Endothelial cell of umbilical vein (primary cell): ENCODE measurements at regions not wholly inside any gene's neighbourhood (a gene's known extent, or its start where the extent isn't known, plus 50 kb on each side); places are given as distances from the start of the nearest gene placed in this dataset.

ENCODE experiments used
- BruUV-seq: library from RNA; stranded (reverse); fragments of 400-500 nt; replicated peaks from 2 replicates; lab custom pipeline; 2021; lab: Mats Ljungman, UMichigan
- CTCF ChIA-PET: fragments of 300-600, 350-600 bp; sonication (Branson Sonifier 250); formaldehyde crosslinking; loops from one replicate; lab custom pipeline; 2021; ENCODE audit warnings: antibody characterized with exemption, inconsistent platforms; lab: Charles Lee
- POLR2A ChIA-PET: fragments of 300-600, 350-600 bp; sonication (Branson Sonifier 250); formaldehyde crosslinking; loops from one replicate; lab custom pipeline; 2021; ENCODE audit warnings: antibody characterized with exemption, inconsistent platforms; lab: Charles Lee
- DNase-seq: peaks from one replicate; pipeline ENCODE4 v3.0.0-alpha.2; 2011; ENCODE audit warnings: low read depth, low spot score
- FAIRE-seq: peaks from 2 replicates; lab custom pipeline; 2011; peaks lifted over from hg19 to GRCh38; lab: Jason Lieb, UNC
- H2AFZ ChIP-seq: 2 replicates; pipeline ENCODE4 v1.6.0; 2012; ENCODE audit warnings: low read depth, low read length, control low read depth, inconsistent platforms
- H3K27ac ChIP-seq: 2 replicates; pipeline ENCODE4 v1.5.1; 2011; ENCODE audit warnings: low read depth, mild to moderate bottlenecking, control low read depth, low read length, moderate library complexity; ENCODE audit not compliant: insufficient read depth
- H3K27me3 ChIP-seq, 2 experiments: 2 replicates each; pipeline versions ENCODE4 v1.6.0 to v1.6.1; 2011; ENCODE audit warnings: low read length in 2 of 2, mixed read lengths in 1 of 2; ENCODE audit not compliant: control insufficient read depth in 2 of 2, insufficient read depth in 2 of 2
- H3K36me3 ChIP-seq, 2 experiments: 2 replicates in 1 of 2; 3 replicates in 1 of 2; pipeline ENCODE4 v1.5.1; 2011; ENCODE audit warnings: low read length in 2 of 2, mild to moderate bottlenecking in 1 of 2, moderate library complexity in 1 of 2; ENCODE audit not compliant: control insufficient read depth in 2 of 2, insufficient read depth in 2 of 2; ENCODE audit errors: extremely low read depth in 1 of 2
- H3K4me1 ChIP-seq: 3 replicates; pipeline ENCODE4 v1.5.1; 2011; ENCODE audit warnings: mild to moderate bottlenecking, low read length; ENCODE audit not compliant: control insufficient read depth, insufficient read depth; ENCODE audit errors: extremely low read depth
- H3K4me2 ChIP-seq: 2 replicates; pipeline ENCODE4 v1.6.1; 2011; ENCODE audit warnings: low read length, control low read depth, mixed read lengths; ENCODE audit not compliant: insufficient read depth
- H3K4me3 ChIP-seq, 3 experiments: fragments of 200-600 bp in 1 of 3; sonication (generic), shearing (Covaris generic) in 1 of 3; replicated peaks in 1 of 3; 2 replicates each; pipeline ENCODE4 v1.5.1; 2011 to 2016; ENCODE audit warnings: control low read depth in 3 of 3, low read length in 3 of 3, mild to moderate bottlenecking in 2 of 3, inconsistent platforms in 1 of 3, low read depth in 1 of 3, moderate library complexity in 1 of 3; ENCODE audit not compliant: insufficient read depth in 1 of 3
- H3K79me2 ChIP-seq: 2 replicates; pipeline ENCODE4 v1.6.0; 2012; ENCODE audit warnings: low read length, inconsistent platforms; ENCODE audit not compliant: control insufficient read depth, insufficient read depth
- H3K9ac ChIP-seq: replicated peaks from 2 replicates; pipeline ENCODE3; 2011; ENCODE audit warnings: low read length, control low read depth; ENCODE audit not compliant: insufficient read depth; ENCODE audit errors: extremely low read depth
- H3K9me1 ChIP-seq: replicated peaks from 3 replicates; pipeline ENCODE4 v1.6.0; 2011; ENCODE audit warnings: mild to moderate bottlenecking, low read length; ENCODE audit not compliant: control insufficient read depth, insufficient read depth; ENCODE audit errors: extremely low read depth
- H3K9me3 ChIP-seq: replicated peaks from 2 replicates; pipeline ENCODE4 v1.5.1; 2012; ENCODE audit warnings: low read length, inconsistent platforms; ENCODE audit not compliant: control insufficient read depth, insufficient read depth
- H4K20me1 ChIP-seq: replicated peaks from 2 replicates; pipeline ENCODE3; 2011; ENCODE audit warnings: mild to moderate bottlenecking, low read length; ENCODE audit not compliant: control insufficient read depth, insufficient read depth; ENCODE audit errors: extremely low read depth
- CTCF ChIP-seq, 2 donors: IDR thresholded peaks; 1 replicate in 1 of 2; 2 replicates in 1 of 2; pipeline ENCODE4 v1.5.1; 2011; ENCODE audit warnings: low read length in 2 of 2, mild to moderate bottlenecking in 2 of 2, moderate library complexity in 2 of 2, control low read depth in 1 of 2, inconsistent platforms in 1 of 2, low read depth in 1 of 2; ENCODE audit not compliant: insufficient read depth in 1 of 2; ENCODE audit errors: extremely low read depth in 1 of 2
- EZH2 ChIP-seq: IDR thresholded peaks from 2 replicates; pipeline ENCODE4 v1.6.1; 2012; ENCODE audit warnings: borderline replicate concordance, low read depth, mild to moderate bottlenecking, moderate library complexity, low read length, inconsistent platforms; ENCODE audit not compliant: severe bottlenecking
- FOS ChIP-seq: IDR thresholded peaks from 2 replicates; pipeline ENCODE4 v1.6.1; 2011; ENCODE audit warnings: mild to moderate bottlenecking, low read length, moderate library complexity, borderline replicate concordance; ENCODE audit not compliant: insufficient read depth
- GATA2 ChIP-seq: IDR thresholded peaks from 2 replicates; pipeline ENCODE4 v1.7.0; 2011; ENCODE audit warnings: low read depth, mild to moderate bottlenecking, moderate library complexity, mixed read lengths, low read length; ENCODE audit not compliant: insufficient read length, insufficient read depth
- JUN ChIP-seq: IDR thresholded peaks from 2 replicates; pipeline ENCODE4 v1.6.1; 2011; ENCODE audit warnings: borderline replicate concordance, low read depth; ENCODE audit not compliant: insufficient read length, insufficient read depth
- MAX ChIP-seq: IDR thresholded peaks from 2 replicates; pipeline ENCODE4 v1.6.1; 2011; ENCODE audit not compliant: insufficient read depth, insufficient read length
- MYC ChIP-seq: IDR thresholded peaks from one replicate; pipeline ENCODE4 v1.6.1; 2011; ENCODE audit warnings: mild to moderate bottlenecking, low read depth, low read length
- POLR2A ChIP-seq: IDR thresholded peaks from 2 replicates; pipeline ENCODE4 v1.6.1; 2012; ENCODE audit warnings: low read depth, mild to moderate bottlenecking, control low read depth, low read length
- POLR2AphosphoS5 ChIP-seq: IDR thresholded peaks from 2 replicates; pipeline ENCODE4 v1.6.1; 2012; ENCODE audit warnings: low read depth, mild to moderate bottlenecking, control low read depth, low read length, moderate library complexity; ENCODE audit not compliant: insufficient read depth
- dilution Hi-C: fragments of 300-500 bp; cut with MboI; formaldehyde crosslinking; loops from one replicate; pipeline ENCODE4 v1.15.0; 2019; ENCODE audit warnings: low sequenced_read_pairs; ENCODE audit not compliant: extremely low pct_ligation_motif_present
- intact Hi-C: fragments of 100-400 bp; cut with micrococcal nuclease; formaldehyde crosslinking; loops from one replicate; pipeline ENCODE4 v1.10.0; 2022

- no peak for DNase-seq
- Histone ChIP-seq H3K4me2 (no peak overlapping the region), H3K9me3 (no peaks in the 10 kb centered on the region), H3K27ac (no peak overlapping the region), H3K36me3 (no peaks in the 10 kb centered on the region), H4K20me1 (no peaks in the 10 kb centered on the region), H3K79me2 (no peaks in the 10 kb centered on the region), H3K27me3 (no peaks in the 10 kb centered on the region), H3K4me3 (no peak overlapping the region), H2AFZ (no peak overlapping the region), H3K4me1 (no peaks in the 10 kb centered on the region), H3K9me1 (no peaks in the 10 kb centered on the region), H3K9ac (no peak overlapping the region)
- POLR2A ChIA-PET: no interaction called here
- TF ChIP-seq FOS (no peak), CTCF (IDR thresholded peaks at IDR 0.05; ENCODE audit: extremely low read depth in 1 of 2, insufficient read depth in 1 of 2, low read depth in 1 of 2, low read length in 2 of 2) (no peak), POLR2AphosphoS5 (no peak), MAX (no peak), POLR2A (no peak), JUN (no peak), EZH2 (no peak), GATA2 (no peak), MYC (no peak)
- BruUV-seq: no TSS peak
- intact Hi-C loops: no loop called here
- CTCF ChIA-PET: no interaction called here
- FAIRE-seq: no peak
- dilution Hi-C loops: no loop called here
Measured at GRCh38 chr2:187051350-187051749, 202.4 kb upstream of the ZSWIM2 start.
